CD4-positive, alpha-beta memory T cell (primary cell): ENCODE measurements at regions not wholly inside any gene's neighbourhood (a gene's known extent, or its start where the extent isn't known, plus 50 kb on each side); places are given as distances from the start of the nearest gene placed in this dataset.
A peak's percentile ranks its signal among the peaks of the same experiment; 100 is the strongest.
"Not testable (repeated sequence)": the region's sequence is repeated elsewhere in the genome, so short reads cannot be mapped to it uniquely, and the experiment has no call there.

Source experiments
- CTCF ChIA-PET: fragments of 350-600 bp; sonication (Branson Sonifier 250); formaldehyde crosslinking; loops from one replicate; lab custom pipeline; 2021; ENCODE audit warnings: inconsistent platforms; ENCODE audit not compliant: partially characterized antibody; lab: Charles Lee
- POLR2A ChIA-PET: fragments of 350-600 bp; sonication (Branson Sonifier 250); formaldehyde crosslinking; loops from one replicate; lab custom pipeline; 2021; ENCODE audit not compliant: partially characterized antibody; lab: Charles Lee
- DNase-seq, 5 donors: peaks; one replicate each; pipeline versions ENCODE4 v3.0.0 to v3.0.0-alpha.2; 2020 to 2022; ENCODE audit warnings: mixed read lengths in 1 of 5
- H3K27ac ChIP-seq: one replicate; pipeline ENCODE4 v1.7.0; 2013; ENCODE audit warnings: low read depth, low read length
- H3K27me3 ChIP-seq: 2 replicates; pipeline ENCODE4 v1.7.0; 2013; ENCODE audit warnings: mild to moderate bottlenecking, low read length, moderate library complexity; ENCODE audit not compliant: insufficient read depth
- H3K36me3 ChIP-seq: 2 replicates; pipeline ENCODE4 v1.7.0; 2013; ENCODE audit warnings: mild to moderate bottlenecking, low read length, moderate library complexity; ENCODE audit not compliant: insufficient read depth
- H3K4me1 ChIP-seq: 2 replicates; pipeline ENCODE4 v1.7.0; 2013; ENCODE audit warnings: mild to moderate bottlenecking, low read length, moderate library complexity; ENCODE audit not compliant: insufficient read depth
- H3K4me3 ChIP-seq, 2 donors: one replicate each; pipeline ENCODE4 v1.7.0; 2013; ENCODE audit warnings: low read length in 2 of 2, mild to moderate bottlenecking in 1 of 2
- H3K9me3 ChIP-seq, 2 donors: one replicate each; pipeline ENCODE4 v1.7.0; 2013; ENCODE audit warnings: low read length in 2 of 2, control low read depth in 1 of 2; ENCODE audit not compliant: control insufficient read depth in 1 of 2
- H3K27ac Mint-ChIP-seq, 7 donors: one replicate each; pipeline ENCODE4 v1.8.0; 2020 to 2021; ENCODE audit warnings: mixed read lengths in 7 of 7, mild to moderate bottlenecking in 6 of 7, inconsistent platforms in 3 of 7, moderate library complexity in 3 of 7
- H3K27me3 Mint-ChIP-seq, 2 donors: one replicate each; pipeline ENCODE4 v1.8.0; 2020 to 2021; ENCODE audit warnings: mixed read lengths in 2 of 2
- H3K36me3 Mint-ChIP-seq, 2 donors: one replicate each; pipeline ENCODE4 v1.8.0; 2020 to 2021; ENCODE audit warnings: mixed read lengths in 2 of 2, inconsistent platforms in 1 of 2, mild to moderate bottlenecking in 1 of 2
- H3K4me1 Mint-ChIP-seq, 4 donors: one replicate each; pipeline ENCODE4 v1.8.0; 2020 to 2021; ENCODE audit warnings: mixed read lengths in 4 of 4, mild to moderate bottlenecking in 1 of 4
- H3K4me3 Mint-ChIP-seq, 8 donors: one replicate each; pipeline ENCODE4 v1.8.0; 2020 to 2021; ENCODE audit warnings: mixed read lengths in 8 of 8, mild to moderate bottlenecking in 7 of 8, moderate library complexity in 6 of 8, inconsistent platforms in 3 of 8
- H3K9me3 Mint-ChIP-seq, 8 donors: one replicate each; pipeline ENCODE4 v1.8.0; 2020 to 2021; ENCODE audit warnings: mixed read lengths in 8 of 8, mild to moderate bottlenecking in 5 of 8, inconsistent platforms in 3 of 8, moderate library complexity in 1 of 8
- intact Hi-C: fragments of 100-400 bp; cut with micrococcal nuclease; formaldehyde crosslinking; loops from one replicate; pipeline ENCODE4 v1.15.1; 2023

GRCh38 chr16:27628943-27629462, 79.1 kb downstream of the KATNIP start:
- CTCF ChIA-PET: interaction anchor here (0.7 kb wide), 1 partner anchor 14 kb away, joined by 3 read pairs; no protein-coding TSS in a partner anchor
- H3K27ac Mint-ChIP-seq: not testable (repeated sequence)
- peaks cover 19 to 41% of the 10 kb centered on the region in 2 donors for H3K36me3 Mint-ChIP-seq

GRCh38 chr16:27632216-27632615, 82.3 kb downstream of the KATNIP start:
- CTCF ChIA-PET: no interaction called here
- no peaks in the 10 kb centered on the region for H3K27me3 ChIP-seq
- H3K9me3 ChIP-seq: no peaks in the 10 kb centered on the region
- Mint-ChIP-seq H3K27me3 (no peaks in the 10 kb centered on the region), H3K36me3 (peaks cover 21 to 42% of the 10 kb centered on the region in 2 donors), H3K27ac (no peak overlapping the region), H3K4me3 (no peak overlapping the region), H3K9me3 (no peaks in the 10 kb centered on the region), H3K4me1 (peaks cover 0 to 12% (median 3%) of the 10 kb centered on the region in 4 donors)
- intact Hi-C loops: no loop called here
- POLR2A ChIA-PET: no interaction called here
- no peaks in the 10 kb centered on the region for H3K4me1 ChIP-seq
- peaks cover 4% of the 10 kb centered on the region for H3K36me3 ChIP-seq
- no peak overlapping the region for H3K4me3 ChIP-seq
- DNase-seq: no peak
- H3K27ac ChIP-seq: no peak overlapping the region

More at GRCh38 chr16:27628943-27629462, 79.1 kb downstream of the KATNIP start:
- H3K4me3 ChIP-seq, H3K4me1 Mint-ChIP-seq, H3K27ac ChIP-seq, H3K36me3 ChIP-seq, H3K27me3 ChIP-seq, intact Hi-C loops, POLR2A ChIA-PET, H3K27me3 Mint-ChIP-seq, H3K4me3 Mint-ChIP-seq, H3K9me3 Mint-ChIP-seq, H3K4me1 ChIP-seq, DNase-seq, H3K9me3 ChIP-seq: not testable (repeated sequence)

GRCh38 chr16:27633221-27633620, 83.3 kb downstream of the KATNIP start:
- intact Hi-C loops: no loop called here

GRCh38 chr16:27633721-27634120, 83.8 kb downstream of the KATNIP start:
- ChIA-PET CTCF (no interaction called here), POLR2A (interaction anchor here (0.7 kb wide), 1 partner anchor 115 kb away, joined by 3 read pairs; no protein-coding TSS in a partner anchor)
- Histone ChIP-seq H3K27ac (no peak overlapping the region), H3K9me3 (no peaks in the 10 kb centered on the region), H3K4me1 (no peaks in the 10 kb centered on the region), H3K4me3 (no peak overlapping the region), H3K36me3 (peaks cover 4% of the 10 kb centered on the region), H3K27me3 (no peaks in the 10 kb centered on the region)
- Mint-ChIP-seq H3K36me3 (peaks cover 22 to 43% of the 10 kb centered on the region in 2 donors), H3K4me1 (peaks cover 0 to 12% (median 3%) of the 10 kb centered on the region in 4 donors), H3K4me3 (no peak overlapping the region), H3K27me3 (no peaks in the 10 kb centered on the region), H3K9me3 (no peaks in the 10 kb centered on the region), H3K27ac (no peak overlapping the region)
- no peak for DNase-seq
- intact Hi-C loops: no loop called here

More at GRCh38 chr16:27633221-27633620, 83.3 kb downstream of the KATNIP start:
- DNase-seq: no peak
- ChIA-PET CTCF (no interaction called here), POLR2A (no interaction called here)
- Mint-ChIP-seq H3K36me3 (peaks cover 23 to 47% of the 10 kb centered on the region in 2 donors), H3K4me1 (peaks cover 0 to 12% (median 3%) of the 10 kb centered on the region in 4 donors), H3K27me3 (no peaks in the 10 kb centered on the region), H3K4me3 (no peak overlapping the region), H3K27ac (no peak overlapping the region), H3K9me3 (no peaks in the 10 kb centered on the region)
- Histone ChIP-seq H3K4me3 (no peak overlapping the region), H3K27me3 (no peaks in the 10 kb centered on the region), H3K36me3 (peaks cover 4% of the 10 kb centered on the region), H3K27ac (no peak overlapping the region), H3K4me1 (no peaks in the 10 kb centered on the region), H3K9me3 (no peaks in the 10 kb centered on the region)

GRCh38 chr16:27634779-27635178, 84.8 kb downstream of the KATNIP start:
- Histone ChIP-seq H3K4me3 (no peak overlapping the region), H3K27ac (no peak overlapping the region), H3K9me3 (no peaks in the 10 kb centered on the region), H3K27me3 (no peaks in the 10 kb centered on the region), H3K4me1 (no peaks in the 10 kb centered on the region), H3K36me3 (peaks cover 4% of the 10 kb centered on the region)
- Mint-ChIP-seq H3K4me3 (no peak overlapping the region), H3K27ac (no peak overlapping the region), H3K27me3 (no peaks in the 10 kb centered on the region), H3K36me3 (peaks cover 22 to 46% of the 10 kb centered on the region in 2 donors), H3K4me1 (peaks cover 0 to 12% (median 2%) of the 10 kb centered on the region in 4 donors), H3K9me3 (no peaks in the 10 kb centered on the region)
- POLR2A ChIA-PET: no interaction called here
- intact Hi-C loops: no loop called here
- CTCF ChIA-PET: no interaction called here
- DNase-seq: no peak

GRCh38 chr16:27636453-27637240, 86.7 kb downstream of the KATNIP start:
- H3K27ac Mint-ChIP-seq: peak overlapping the region in 1 of 7 donors; percentile 46
- peaks cover 0 to 12% (median 2%) of the 10 kb centered on the region in 4 donors for H3K4me1 Mint-ChIP-seq
- ChIA-PET CTCF (interaction anchor here (1.1 kb wide), 1 partner anchor 9 kb away, joined by 4 read pairs; no protein-coding TSS in a partner anchor), POLR2A (no interaction called here)
- Histone ChIP-seq H3K9me3 (no peaks in the 10 kb centered on the region), H3K4me3 (no peak overlapping the region), H3K27me3 (no peaks in the 10 kb centered on the region), H3K27ac (no peak overlapping the region), H3K4me1 (no peaks in the 10 kb centered on the region), H3K36me3 (peaks cover 4% of the 10 kb centered on the region)
- peaks cover 16 to 50% of the 10 kb centered on the region in 2 donors for H3K36me3 Mint-ChIP-seq
- H3K9me3 Mint-ChIP-seq: peaks cover 0 to 3% (median 0%) of the 10 kb centered on the region in 8 donors
- H3K4me3 Mint-ChIP-seq: peak overlapping the region in 1 of 8 donors; percentile 27
- no peak for DNase-seq
- H3K27me3 Mint-ChIP-seq: no peaks in the 10 kb centered on the region
- intact Hi-C loops: no loop called here

GRCh38 chr16:27638833-27639560, 89.1 kb downstream of the KATNIP start:
- H3K27ac ChIP-seq: no peak overlapping the region

More at GRCh38 chr16:27638833-27639560, 89.1 kb downstream of the KATNIP start:
- Mint-ChIP-seq H3K4me3 (no peak overlapping the region), H3K36me3 (peaks cover 14 to 44% of the 10 kb centered on the region in 2 donors), H3K4me1 (peaks cover 0 to 12% (median 2%) of the 10 kb centered on the region in 4 donors), H3K27me3 (no peaks in the 10 kb centered on the region), H3K27ac (no peak overlapping the region), H3K9me3 (peaks cover 0 to 3% (median 0%) of the 10 kb centered on the region in 8 donors)
- POLR2A ChIA-PET: no interaction called here
- intact Hi-C loops: no loop called here
- no peaks in the 10 kb centered on the region for H3K36me3 ChIP-seq
- no peaks in the 10 kb centered on the region for H3K27me3 ChIP-seq
- no peaks in the 10 kb centered on the region for H3K9me3 ChIP-seq
- CTCF ChIA-PET: interaction anchor here (0.6 to 1.4 kb wide), 5 partner anchors 28 to 432 kb away, joined by 3 to 7 read pairs (median 3); no protein-coding TSS in a partner anchor
- H3K4me3 ChIP-seq: no peak overlapping the region
- H3K4me1 ChIP-seq: no peaks in the 10 kb centered on the region
- no peak for DNase-seq
